ENCODE measurements at regions not wholly inside any gene's neighbourhood (a gene's known extent, or its start where the extent isn't known, plus 50 kb on each side); places are given as distances from the start of the nearest gene placed in this dataset.
"Not testable (repeated sequence)": the region's sequence is repeated elsewhere in the genome, so short reads cannot be mapped to it uniquely, and the experiment has no call there.

- Histone ChIP-seq H3K9me2 (replicated peaks; ENCODE audit: control insufficient read depth, low read length) (no peaks in the 10 kb centered on the region), H3F3A (ENCODE audit: control insufficient read depth, insufficient read depth) (no peaks in the 10 kb centered on the region), H3K4me1 (ENCODE audit: control insufficient read depth, low read length) (peaks cover 5% of the 10 kb centered on the region), H3K79me2 (ENCODE audit: control insufficient read depth, low read length) (no peaks in the 10 kb centered on the region), H3K36me3 (ENCODE audit: control insufficient read depth, low read length) (no peaks in the 10 kb centered on the region), H3K9me3 (ENCODE audit: control insufficient read depth, insufficient read depth, low read length) (no peaks in the 10 kb centered on the region; the same call in 1 of the 2 replicates), H3K27ac (ENCODE audit: low read depth, low read length) (no peak overlapping the region), H3K27me3 (ENCODE audit: control insufficient read depth, low read length) (no peaks in the 10 kb centered on the region), H3K4me2 (ENCODE audit: low read length) (no peak overlapping the region), H4K20me1 (ENCODE audit: control insufficient read depth, insufficient read depth, low read depth, low read length) (no peaks in the 10 kb centered on the region), H3K4me3 (ENCODE audit: low read length) (no peak overlapping the region)
- TF ChIP-seq CTCF (IDR thresholded peaks at IDR 0.05; ENCODE audit: low read depth, low read length, poor library complexity, severe bottlenecking) = no peak
- no peak for TF ChIP-seq EZH2phosphoT487 (IDR thresholded peaks at IDR 0.05; ENCODE audit: borderline replicate concordance, low read length)
Measured at GRCh38 chr3:188021502-188022040, 132.4 kb upstream of the LPP start.

GRCh38 chr3:188022902-188023301, 131.1 kb upstream of the LPP start:
- not testable (repeated sequence) for H3K36me3 ChIP-seq (ENCODE audit: control insufficient read depth, low read length); H3K79me2 ChIP-seq (ENCODE audit: control insufficient read depth, low read length); H4K20me1 ChIP-seq (ENCODE audit: control insufficient read depth, insufficient read depth, low read depth, low read length); H3K27ac ChIP-seq (ENCODE audit: low read depth, low read length); H3F3A ChIP-seq (ENCODE audit: control insufficient read depth, insufficient read depth); H3K4me2 ChIP-seq (ENCODE audit: low read length); H3K27me3 ChIP-seq (ENCODE audit: control insufficient read depth, low read length); H3K9me3 ChIP-seq (ENCODE audit: control insufficient read depth, insufficient read depth, low read length); H3K9me2 ChIP-seq (replicated peaks; ENCODE audit: control insufficient read depth, low read length); H3K4me3 ChIP-seq (ENCODE audit: low read length); H3K4me1 ChIP-seq (ENCODE audit: control insufficient read depth, low read length)

- H3K27ac ChIP-seq (ENCODE audit: low read depth, low read length) = no peak overlapping the region
- H3K4me3 ChIP-seq (ENCODE audit: low read length) = no peak overlapping the region
Measured at GRCh38 chr3:188025555-188025954, 128.4 kb upstream of the LPP start.

More at GRCh38 chr3:188025555-188025954, 128.4 kb upstream of the LPP start:
- no peak overlapping the region for H3K4me2 ChIP-seq (ENCODE audit: low read length)
- peaks cover 7% of the 10 kb centered on the region for H3K4me1 ChIP-seq (ENCODE audit: control insufficient read depth, low read length)
- H4K20me1 ChIP-seq (ENCODE audit: control insufficient read depth, insufficient read depth, low read depth, low read length) = no peaks in the 10 kb centered on the region
- no peaks in the 10 kb centered on the region for H3K9me2 ChIP-seq (replicated peaks; ENCODE audit: control insufficient read depth, low read length)
- H3K79me2 ChIP-seq (ENCODE audit: control insufficient read depth, low read length) = no peaks in the 10 kb centered on the region
- TF ChIP-seq CTCF (IDR thresholded peaks at IDR 0.05; ENCODE audit: low read depth, low read length, poor library complexity, severe bottlenecking) = no peak
- TF ChIP-seq EZH2phosphoT487 (IDR thresholded peaks at IDR 0.05; ENCODE audit: borderline replicate concordance, low read length) = no peak
- no peaks in the 10 kb centered on the region for H3K27me3 ChIP-seq (ENCODE audit: control insufficient read depth, low read length)
- no peaks in the 10 kb centered on the region for H3K36me3 ChIP-seq (ENCODE audit: control insufficient read depth, low read length)
- H3F3A ChIP-seq (ENCODE audit: control insufficient read depth, insufficient read depth) = no peaks in the 10 kb centered on the region
- H3K9me3 ChIP-seq (ENCODE audit: control insufficient read depth, insufficient read depth, low read length) = no peaks in the 10 kb centered on the region
